Transverse colon (tissue), 3 donors: ENCODE measurements at regions not wholly inside any gene's neighbourhood (a gene's known extent, or its start where the extent isn't known, plus 50 kb on each side); places are given as distances from the start of the nearest gene placed in this dataset.

Experiments used
- CTCF ChIP-seq, 5 experiments: fragments of 200-600 bp in 3 of 5; fragments of 450-650 bp in 2 of 5; sonication (generic) in 3 of 5; IDR thresholded peaks; 1 replicate in 2 of 5; 2 replicates in 3 of 5; pipeline ENCODE4 v1.5.1; 2016 to 2017; ENCODE audit warnings: antibody characterized with exemption in 5 of 5, inconsistent platforms in 3 of 5, mild to moderate bottlenecking in 2 of 5, moderate library complexity in 1 of 5
- POLR2A ChIP-seq: fragments of 450-650 bp; IDR thresholded peaks from one replicate; pipeline ENCODE4 v1.6.1; 2016; ENCODE audit warnings: antibody characterized with exemption, mild to moderate bottlenecking, moderate library complexity

DNA sequence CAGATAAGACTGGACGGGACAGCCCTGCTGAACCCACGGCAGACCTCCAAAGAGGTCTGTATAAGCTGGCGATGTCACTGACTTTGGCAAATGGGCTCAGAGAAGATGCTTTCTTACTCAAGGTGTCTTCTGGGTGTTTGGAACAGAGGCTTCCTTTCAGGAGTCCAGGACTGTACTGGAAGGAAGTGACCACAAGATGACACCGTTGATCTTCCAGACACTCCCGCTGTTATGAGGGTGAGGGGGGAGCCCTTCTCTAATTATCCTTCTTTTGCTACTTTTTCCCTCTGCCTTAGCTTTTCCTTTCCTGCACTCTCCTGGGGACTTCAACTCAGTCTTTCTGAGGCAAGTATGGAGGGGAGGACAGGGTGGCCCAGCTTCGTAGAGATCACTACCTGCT lies 65.2 kb upstream of the ZNF599 start:
- TF ChIP-seq POLR2A: no peak
- peak in 1 of 5 experiments; percentile 13 for TF ChIP-seq CTCF (IDR thresholded peaks at IDR 0.05)
